Esophagus squamous epithelium (tissue), 4 donors: ENCODE measurements at regions not wholly inside any gene's neighbourhood (a gene's known extent, or its start where the extent isn't known, plus 50 kb on each side); places are given as distances from the start of the nearest gene placed in this dataset.

ENCODE experiments used
- POLR2A ChIP-seq, 4 donors: fragments of 450-650 bp; IDR thresholded peaks; one replicate each; pipeline ENCODE4 v1.6.1; 2017; ENCODE audit warnings: antibody characterized with exemption in 4 of 4, mild to moderate bottlenecking in 4 of 4, moderate library complexity in 3 of 4
- TF ChIP-seq, protein P1 (sequence below), 6 experiments: fragments of 450-650 bp in 4 of 6; fragments of 200-600 bp in 2 of 6; sonication (generic) in 2 of 6; IDR thresholded peaks; one replicate each; pipeline ENCODE4 v1.5.1; 2016 to 2019; ENCODE audit warnings: antibody characterized with exemption in 6 of 6, mild to moderate bottlenecking in 4 of 6, moderate library complexity in 4 of 6

DNA sequence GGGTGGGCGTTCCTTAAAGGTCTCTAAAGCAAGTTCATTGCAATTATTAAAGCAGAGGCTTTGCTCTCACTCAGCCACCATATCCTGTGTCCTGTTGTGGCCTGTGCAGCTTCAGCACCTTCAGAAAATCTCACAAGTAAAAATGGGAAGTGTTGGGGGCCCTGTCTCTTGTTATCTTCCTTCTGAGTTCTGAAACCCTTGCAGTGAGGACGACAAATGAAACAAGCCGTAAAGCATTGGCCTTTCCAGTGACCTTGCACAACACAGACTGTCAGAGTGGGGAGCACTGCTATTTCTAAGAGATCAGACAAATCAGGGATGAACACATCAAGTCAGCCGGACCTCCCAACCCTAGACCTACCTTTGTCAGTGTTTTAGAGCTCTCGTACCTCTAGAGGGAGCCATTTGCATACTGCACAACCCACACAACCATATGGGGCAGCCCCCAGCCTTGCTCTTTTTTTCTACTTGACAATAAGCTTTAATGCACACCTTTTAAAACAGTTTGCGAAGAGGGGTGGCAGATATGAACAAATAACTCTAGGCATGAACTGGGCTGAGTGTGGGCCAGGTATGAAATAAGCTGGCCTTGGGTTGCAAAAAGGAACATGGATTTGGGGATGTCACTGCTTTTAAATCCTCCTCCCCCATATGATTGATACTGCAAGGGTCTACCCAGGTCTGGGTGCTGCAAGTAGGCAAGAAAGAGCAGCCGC, 89.8 kb downstream of the KATNIP start:
- TF ChIP-seq, protein P1, sequence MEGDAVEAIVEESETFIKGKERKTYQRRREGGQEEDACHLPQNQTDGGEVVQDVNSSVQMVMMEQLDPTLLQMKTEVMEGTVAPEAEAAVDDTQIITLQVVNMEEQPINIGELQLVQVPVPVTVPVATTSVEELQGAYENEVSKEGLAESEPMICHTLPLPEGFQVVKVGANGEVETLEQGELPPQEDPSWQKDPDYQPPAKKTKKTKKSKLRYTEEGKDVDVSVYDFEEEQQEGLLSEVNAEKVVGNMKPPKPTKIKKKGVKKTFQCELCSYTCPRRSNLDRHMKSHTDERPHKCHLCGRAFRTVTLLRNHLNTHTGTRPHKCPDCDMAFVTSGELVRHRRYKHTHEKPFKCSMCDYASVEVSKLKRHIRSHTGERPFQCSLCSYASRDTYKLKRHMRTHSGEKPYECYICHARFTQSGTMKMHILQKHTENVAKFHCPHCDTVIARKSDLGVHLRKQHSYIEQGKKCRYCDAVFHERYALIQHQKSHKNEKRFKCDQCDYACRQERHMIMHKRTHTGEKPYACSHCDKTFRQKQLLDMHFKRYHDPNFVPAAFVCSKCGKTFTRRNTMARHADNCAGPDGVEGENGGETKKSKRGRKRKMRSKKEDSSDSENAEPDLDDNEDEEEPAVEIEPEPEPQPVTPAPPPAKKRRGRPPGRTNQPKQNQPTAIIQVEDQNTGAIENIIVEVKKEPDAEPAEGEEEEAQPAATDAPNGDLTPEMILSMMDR (IDR thresholded peaks at IDR 0.05), result peak in 5 of 6 experiments; percentile 37 to 71 (median 50)
- no peak for TF ChIP-seq POLR2A (IDR thresholded peaks at IDR 0.05)
